GM20000 (cell line): ENCODE measurements at regions not wholly inside any gene's neighbourhood (a gene's known extent, or its start where the extent isn't known, plus 50 kb on each side); places are given as distances from the start of the nearest gene placed in this dataset.

Experiments used
- DNase-seq: peaks from one replicate; pipeline ENCODE4 v3.0.0; 2012; ENCODE audit warnings: low spot score
- TF ChIP-seq, protein P1 (sequence below): IDR thresholded peaks from 2 replicates; pipeline ENCODE4 v1.5.1; 2012; ENCODE audit warnings: mild to moderate bottlenecking, control low read depth; ENCODE audit errors: extremely low read depth, missing control alignments

DNA sequence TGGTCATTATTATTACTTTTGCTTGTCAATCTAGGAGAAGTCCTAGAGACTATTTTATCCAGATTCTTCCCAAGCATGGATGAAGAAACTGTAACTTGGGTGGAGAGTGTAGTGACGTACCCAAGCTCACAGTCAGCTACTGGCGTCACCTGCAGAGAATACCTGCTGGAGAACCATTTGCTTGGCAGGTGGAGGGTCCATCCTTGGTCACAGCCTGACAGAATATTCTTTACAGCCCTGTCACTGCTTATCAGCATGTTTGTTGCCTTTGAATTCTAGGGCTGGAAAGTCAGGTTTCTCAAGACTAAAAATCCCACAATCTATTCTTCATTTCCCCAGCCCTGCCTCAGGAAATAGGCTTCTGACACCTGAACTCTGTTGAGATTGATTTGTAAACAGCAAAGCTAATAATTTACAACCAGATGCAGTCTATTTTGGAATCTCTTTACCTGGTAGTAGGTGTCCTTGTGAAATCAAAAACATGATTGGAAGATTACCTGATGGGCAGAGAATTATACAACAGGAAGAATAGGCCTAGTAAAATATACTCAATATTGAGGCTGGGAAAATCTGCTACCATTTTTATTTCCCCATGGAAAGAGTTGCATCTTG is 100.4 kb upstream of the ZNF644 start:
- no peak for DNase-seq
- TF ChIP-seq, protein P1, sequence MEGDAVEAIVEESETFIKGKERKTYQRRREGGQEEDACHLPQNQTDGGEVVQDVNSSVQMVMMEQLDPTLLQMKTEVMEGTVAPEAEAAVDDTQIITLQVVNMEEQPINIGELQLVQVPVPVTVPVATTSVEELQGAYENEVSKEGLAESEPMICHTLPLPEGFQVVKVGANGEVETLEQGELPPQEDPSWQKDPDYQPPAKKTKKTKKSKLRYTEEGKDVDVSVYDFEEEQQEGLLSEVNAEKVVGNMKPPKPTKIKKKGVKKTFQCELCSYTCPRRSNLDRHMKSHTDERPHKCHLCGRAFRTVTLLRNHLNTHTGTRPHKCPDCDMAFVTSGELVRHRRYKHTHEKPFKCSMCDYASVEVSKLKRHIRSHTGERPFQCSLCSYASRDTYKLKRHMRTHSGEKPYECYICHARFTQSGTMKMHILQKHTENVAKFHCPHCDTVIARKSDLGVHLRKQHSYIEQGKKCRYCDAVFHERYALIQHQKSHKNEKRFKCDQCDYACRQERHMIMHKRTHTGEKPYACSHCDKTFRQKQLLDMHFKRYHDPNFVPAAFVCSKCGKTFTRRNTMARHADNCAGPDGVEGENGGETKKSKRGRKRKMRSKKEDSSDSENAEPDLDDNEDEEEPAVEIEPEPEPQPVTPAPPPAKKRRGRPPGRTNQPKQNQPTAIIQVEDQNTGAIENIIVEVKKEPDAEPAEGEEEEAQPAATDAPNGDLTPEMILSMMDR: no peak

DNA sequence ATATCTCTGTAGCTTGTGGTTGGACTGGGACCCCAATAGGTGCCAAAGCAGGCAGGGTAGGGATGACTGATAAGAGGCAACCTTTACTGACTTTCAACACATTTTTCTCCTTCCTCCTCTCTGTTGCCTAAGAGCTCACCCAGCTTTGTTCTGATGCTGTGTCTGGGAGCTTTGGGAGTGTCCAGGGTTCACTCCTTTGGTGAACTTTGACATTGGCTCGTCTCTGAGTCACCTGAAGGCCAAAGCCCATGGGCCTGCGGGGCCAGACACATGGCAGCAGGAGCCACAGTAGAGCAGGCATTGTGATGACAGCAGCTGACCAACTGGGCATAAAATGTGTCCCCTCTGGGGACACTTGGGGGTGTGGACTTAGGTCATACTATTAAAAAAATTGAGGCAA is 99.5 kb upstream of the ZNF644 start:
- TF ChIP-seq, protein P1: no peak
- DNase-seq: no peak

DNA sequence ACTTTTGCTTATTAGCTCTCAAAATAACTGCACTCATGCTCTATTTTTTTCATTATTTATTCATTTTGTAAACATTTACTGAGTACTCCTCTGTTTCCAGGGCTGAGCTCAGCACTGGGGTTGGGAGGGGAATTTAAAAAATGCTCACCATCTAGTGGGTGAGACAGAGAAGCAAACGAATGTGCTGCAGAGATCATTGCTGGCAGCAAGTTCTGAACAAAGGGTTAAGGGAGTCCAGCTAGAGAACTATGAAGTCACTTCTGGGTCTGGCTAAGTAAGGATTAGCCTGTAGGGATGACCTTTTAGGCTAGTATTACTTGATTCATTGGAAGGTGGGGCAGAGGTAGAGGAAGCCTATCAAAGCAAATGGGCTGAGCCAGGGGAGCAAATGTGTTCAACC is 99.1 kb upstream of the ZNF644 start:
- TF ChIP-seq, protein P1: no peak
- DNase-seq: no peak

DNA sequence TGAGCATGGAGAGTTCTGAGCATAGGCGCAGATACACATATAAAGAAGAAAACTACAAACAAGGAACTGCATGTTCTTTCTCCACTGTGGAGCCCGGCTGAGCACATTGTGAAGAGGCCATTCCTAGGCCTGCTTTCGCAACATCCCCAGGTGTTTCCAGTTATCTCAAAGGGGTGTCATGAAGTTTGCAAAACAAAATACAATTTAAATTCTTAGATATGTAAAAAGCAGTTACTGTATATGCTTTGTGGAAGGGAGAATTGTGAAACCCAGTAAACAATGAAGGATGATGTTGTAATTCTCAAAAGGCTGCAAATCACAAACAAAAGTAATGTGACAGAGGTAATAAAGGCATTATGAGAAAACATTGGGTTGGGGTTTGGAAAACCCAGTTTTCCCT is 98.6 kb upstream of the ZNF644 start:
- TF ChIP-seq, protein P1: no peak
- DNase-seq: no peak

DNA sequence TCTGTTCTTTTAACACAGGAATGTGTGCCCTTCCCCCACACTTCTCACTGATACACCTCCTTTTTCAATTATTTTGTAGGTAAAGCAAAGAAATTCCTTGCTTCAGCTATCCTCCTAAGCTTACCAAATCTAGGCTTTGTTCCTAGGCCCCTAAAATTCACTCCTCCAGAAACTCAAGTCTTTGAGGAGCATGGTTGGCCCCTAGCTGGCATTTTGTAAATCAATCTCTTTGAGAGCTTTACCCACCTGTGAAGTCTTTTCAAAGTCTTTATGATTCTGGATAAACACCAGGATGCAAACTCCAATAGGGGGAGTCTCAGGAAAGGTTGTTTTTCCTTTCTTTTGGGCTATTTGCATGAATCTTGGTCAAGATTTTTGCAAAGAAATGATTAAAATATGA is 82.9 kb upstream of the ZNF644 start:
- TF ChIP-seq, protein P1: no peak
- no peak for DNase-seq

DNA sequence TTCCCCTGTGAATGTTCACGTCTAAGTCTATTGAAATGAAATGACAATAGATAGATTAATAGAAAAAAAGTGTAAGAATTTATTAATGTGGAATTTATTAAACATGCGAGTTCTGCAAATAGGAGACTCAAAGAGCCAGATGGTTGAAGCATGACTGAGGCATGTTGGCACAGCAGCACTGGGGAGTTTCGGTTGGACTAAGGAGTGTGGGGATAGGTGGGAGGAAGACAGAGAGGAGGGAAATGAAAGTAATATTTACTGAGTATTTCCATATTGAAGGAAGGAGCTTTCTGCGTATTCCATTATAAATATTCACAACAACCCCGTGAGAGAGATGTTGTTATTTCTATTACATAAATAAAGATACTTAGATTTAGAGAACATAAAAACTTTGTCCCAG is 79.5 kb upstream of the ZNF644 start:
- TF ChIP-seq, protein P1: no peak
- no peak for DNase-seq

DNA sequence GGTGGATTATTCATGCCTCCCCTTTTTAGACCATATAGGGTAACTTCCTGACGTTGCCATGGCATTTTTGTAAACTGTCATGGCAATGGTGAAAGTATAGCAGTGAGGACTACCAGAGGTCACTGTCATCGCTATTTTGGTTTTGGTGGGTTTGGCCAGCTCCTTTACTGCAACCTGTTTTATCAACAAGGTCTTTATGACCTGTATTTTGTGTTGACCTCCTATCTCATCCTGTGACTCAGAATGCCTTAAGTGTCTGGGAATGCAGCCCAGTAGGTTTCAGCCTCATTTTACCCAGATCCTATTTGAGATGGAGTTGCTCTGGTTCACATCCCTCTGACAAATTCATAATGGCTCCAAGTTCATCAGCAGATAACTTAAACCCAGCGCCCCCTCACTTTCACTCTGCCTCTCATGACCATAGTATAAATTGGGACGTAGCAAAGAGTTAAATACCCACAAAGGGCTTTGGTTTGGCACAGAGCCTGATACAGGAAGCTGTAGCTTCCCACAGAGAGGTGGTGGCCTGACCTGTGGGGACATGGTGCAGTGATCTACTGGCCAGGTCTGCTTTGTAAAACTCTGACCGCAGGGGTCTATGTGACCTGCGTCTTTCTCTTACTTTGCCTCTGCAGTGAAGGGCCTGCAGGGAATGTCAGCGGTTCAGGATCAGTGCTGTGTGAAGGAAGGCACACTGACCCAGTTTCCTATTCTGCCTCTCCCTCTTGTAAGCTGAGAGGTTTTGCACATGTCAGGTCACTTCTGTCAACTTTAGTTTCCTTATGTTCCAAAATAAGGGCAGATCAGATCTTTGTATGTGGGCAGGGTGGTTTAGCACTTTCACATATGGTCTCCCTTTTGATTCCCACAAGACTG is 78.1 kb upstream of the ZNF644 start:
- no peak for DNase-seq
- TF ChIP-seq, protein P1: no peak
